ENCODE measurements at regions not wholly inside any gene's neighbourhood (a gene's known extent, or its start where the extent isn't known, plus 50 kb on each side); places are given as distances from the start of the nearest gene placed in this dataset.

GRCh38 chr3:181313335-181313734 lies 323.8 kb upstream of the DNAJC19 start:
- ATAC-seq (ENCODE audit: low FRiP score) (no peak), DNase-seq (ENCODE audit: low spot score) (no peak)
- TF ChIP-seq, protein P1, sequence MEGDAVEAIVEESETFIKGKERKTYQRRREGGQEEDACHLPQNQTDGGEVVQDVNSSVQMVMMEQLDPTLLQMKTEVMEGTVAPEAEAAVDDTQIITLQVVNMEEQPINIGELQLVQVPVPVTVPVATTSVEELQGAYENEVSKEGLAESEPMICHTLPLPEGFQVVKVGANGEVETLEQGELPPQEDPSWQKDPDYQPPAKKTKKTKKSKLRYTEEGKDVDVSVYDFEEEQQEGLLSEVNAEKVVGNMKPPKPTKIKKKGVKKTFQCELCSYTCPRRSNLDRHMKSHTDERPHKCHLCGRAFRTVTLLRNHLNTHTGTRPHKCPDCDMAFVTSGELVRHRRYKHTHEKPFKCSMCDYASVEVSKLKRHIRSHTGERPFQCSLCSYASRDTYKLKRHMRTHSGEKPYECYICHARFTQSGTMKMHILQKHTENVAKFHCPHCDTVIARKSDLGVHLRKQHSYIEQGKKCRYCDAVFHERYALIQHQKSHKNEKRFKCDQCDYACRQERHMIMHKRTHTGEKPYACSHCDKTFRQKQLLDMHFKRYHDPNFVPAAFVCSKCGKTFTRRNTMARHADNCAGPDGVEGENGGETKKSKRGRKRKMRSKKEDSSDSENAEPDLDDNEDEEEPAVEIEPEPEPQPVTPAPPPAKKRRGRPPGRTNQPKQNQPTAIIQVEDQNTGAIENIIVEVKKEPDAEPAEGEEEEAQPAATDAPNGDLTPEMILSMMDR (IDR thresholded peaks at IDR 0.05), result no peak

DNA sequence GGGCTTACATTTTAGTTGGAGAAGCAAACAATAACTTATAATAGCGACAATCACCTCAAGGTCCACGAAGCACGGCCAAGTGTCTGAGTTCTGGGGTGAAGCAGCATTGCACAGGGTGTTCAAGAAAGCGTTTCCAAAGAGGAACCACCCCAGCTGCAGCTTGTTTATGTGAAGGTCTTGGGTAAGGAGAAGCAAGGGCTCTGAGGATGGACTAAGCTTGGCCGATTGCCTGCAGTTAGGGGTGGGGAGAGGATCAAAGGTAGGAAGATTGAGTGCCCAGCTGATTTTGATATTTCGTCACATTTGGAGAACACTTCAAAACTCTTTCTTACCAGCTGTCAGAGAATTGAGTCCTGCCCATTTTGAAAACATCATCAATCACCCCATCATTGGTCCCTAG lies 321.6 kb upstream of the DNAJC19 start:
- DNase-seq (ENCODE audit: low spot score) (no peak), ATAC-seq (ENCODE audit: low FRiP score) (no peak)
- TF ChIP-seq, protein P1 (IDR thresholded peaks at IDR 0.05), result no peak

GRCh38 chr3:181302960-181303359 lies 313.4 kb upstream of the DNAJC19 start:
- DNase-seq (ENCODE audit: low spot score) (no peak), ATAC-seq (ENCODE audit: low FRiP score) (no peak)
- TF ChIP-seq, protein P1 (IDR thresholded peaks at IDR 0.05), result no peak

DNA sequence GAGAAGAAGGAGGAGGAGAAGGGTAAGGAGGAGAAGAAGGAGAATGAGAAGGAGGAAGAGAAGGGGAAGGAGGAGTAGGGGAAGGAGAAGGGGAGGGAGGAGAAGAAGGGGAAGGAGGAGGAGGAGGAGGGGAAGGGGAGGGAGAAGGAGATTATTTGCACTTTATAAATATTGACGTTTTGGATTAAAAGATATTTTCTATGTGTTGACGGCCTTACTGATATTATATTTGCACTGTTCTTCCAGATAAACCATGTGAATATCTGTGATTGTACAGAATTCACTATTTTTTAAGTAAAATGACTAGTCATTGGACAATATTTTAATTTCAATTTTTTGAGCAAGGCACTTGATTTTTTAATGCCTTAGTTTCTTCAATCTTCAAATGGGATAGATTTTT lies 310.5 kb upstream of the DNAJC19 start:
- DNase-seq (ENCODE audit: low spot score) (no peak), ATAC-seq (ENCODE audit: low FRiP score) (no peak)
- TF ChIP-seq, protein P1 (IDR thresholded peaks at IDR 0.05), result no peak

GRCh38 chr3:181298421-181298820 lies 308.9 kb upstream of the DNAJC19 start:
- DNase-seq (ENCODE audit: low spot score) (no peak), ATAC-seq (ENCODE audit: low FRiP score) (no peak)
- TF ChIP-seq, protein P1 (IDR thresholded peaks at IDR 0.05), result no peak

DNA sequence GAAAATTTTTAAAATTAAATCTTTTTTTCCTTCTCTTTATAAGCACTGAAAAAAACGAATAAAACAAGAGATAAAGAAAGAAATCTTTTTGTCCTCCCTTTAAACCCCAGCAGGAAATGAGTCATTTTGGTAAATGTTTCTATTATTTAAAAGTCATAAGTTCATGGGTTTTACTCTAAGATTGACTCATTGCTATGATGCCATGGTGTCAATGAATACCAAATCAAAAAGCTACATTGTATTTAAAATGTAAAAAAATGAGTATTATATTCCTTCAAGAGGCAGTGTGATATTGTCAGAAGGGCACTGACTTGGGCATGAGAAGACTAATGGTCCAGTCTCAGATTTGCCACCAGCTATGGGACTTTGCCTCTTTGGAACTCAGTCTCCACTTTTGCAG lies 303.4 kb upstream of the DNAJC19 start:
- TF ChIP-seq, protein P1 (IDR thresholded peaks at IDR 0.05), result no peak

DNA sequence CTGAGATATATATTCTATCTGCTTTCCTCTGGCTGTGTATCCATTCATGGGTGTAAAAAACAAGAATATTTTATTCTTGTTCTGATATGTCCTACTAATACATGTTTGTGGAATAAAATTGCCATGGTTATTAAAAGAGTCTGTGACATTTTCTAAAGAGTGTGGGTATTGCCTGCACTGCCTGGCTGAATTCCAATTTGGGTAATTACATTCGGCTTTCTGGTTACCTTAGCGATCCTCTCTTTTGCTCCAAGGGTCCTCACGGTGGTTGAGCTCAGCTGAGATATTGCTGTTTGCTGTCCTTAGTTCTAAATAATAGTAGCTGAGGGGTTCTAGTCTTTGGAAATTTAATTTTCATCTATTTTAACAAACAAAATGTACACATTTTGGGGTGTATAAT lies 301.4 kb upstream of the DNAJC19 start:
- DNase-seq (ENCODE audit: low spot score) (no peak), ATAC-seq (ENCODE audit: low FRiP score) (no peak)
- TF ChIP-seq, protein P1 (IDR thresholded peaks at IDR 0.05), result no peak

More for the DNA sequence above, 303.4 kb upstream of the DNAJC19 start:
- no peak for ATAC-seq (ENCODE audit: low FRiP score)
- DNase-seq (ENCODE audit: low spot score), result no peak
